ENCODE measurements at regions not wholly inside any gene's neighbourhood (a gene's known extent, or its start where the extent isn't known, plus 50 kb on each side); places are given as distances from the start of the nearest gene placed in this dataset.

- no peak overlapping the region for H3K4me3 ChIP-seq (ENCODE audit: low read length)
- no peaks in the 10 kb centered on the region for H3K27me3 ChIP-seq (ENCODE audit: control insufficient read depth, insufficient read depth, low read length)
- no peaks in the 10 kb centered on the region for H3K4me1 ChIP-seq (ENCODE audit: control insufficient read depth, insufficient read depth, low read length)
- no peaks in the 10 kb centered on the region for H3K36me3 ChIP-seq (ENCODE audit: control insufficient read depth, insufficient read depth, low read length)
- H3K9ac ChIP-seq (ENCODE audit: low read length), result no peak overlapping the region
- no peak overlapping the region for H3K27ac ChIP-seq (ENCODE audit: low read depth, low read length)
These were observed 134.8 kb upstream of the ALDH1B1 start for GRCh38 chr9:38257626-38258215.

GRCh38 chr9:38256461-38256860 lies 136.0 kb upstream of the ALDH1B1 start:
- Histone ChIP-seq H3K27me3 (ENCODE audit: control insufficient read depth, insufficient read depth, low read length) (no peaks in the 10 kb centered on the region), H3K4me3 (ENCODE audit: low read length) (no peak overlapping the region), H3K27ac (ENCODE audit: low read depth, low read length) (no peak overlapping the region), H3K36me3 (ENCODE audit: control insufficient read depth, insufficient read depth, low read length) (no peaks in the 10 kb centered on the region), H3K4me1 (ENCODE audit: control insufficient read depth, insufficient read depth, low read length) (no peaks in the 10 kb centered on the region), H3K9ac (ENCODE audit: low read length) (no peak overlapping the region)

- no peaks in the 10 kb centered on the region for H3K4me1 ChIP-seq (ENCODE audit: control insufficient read depth, insufficient read depth, low read length)
- no peak overlapping the region for H3K4me3 ChIP-seq (ENCODE audit: low read length)
- H3K27me3 ChIP-seq (ENCODE audit: control insufficient read depth, insufficient read depth, low read length), result no peaks in the 10 kb centered on the region
- H3K27ac ChIP-seq (ENCODE audit: low read depth, low read length), result no peak overlapping the region
- H3K36me3 ChIP-seq (ENCODE audit: control insufficient read depth, insufficient read depth, low read length), result no peaks in the 10 kb centered on the region
- H3K9ac ChIP-seq (ENCODE audit: low read length), result no peak overlapping the region
These were observed 136.9 kb upstream of the ALDH1B1 start for GRCh38 chr9:38255599-38255998.

GRCh38 chr9:38254756-38255155 lies 137.7 kb upstream of the ALDH1B1 start:
- Histone ChIP-seq H3K27me3 (ENCODE audit: control insufficient read depth, insufficient read depth, low read length) (no peaks in the 10 kb centered on the region), H3K4me3 (ENCODE audit: low read length) (no peak overlapping the region), H3K9ac (ENCODE audit: low read length) (no peak overlapping the region), H3K4me1 (ENCODE audit: control insufficient read depth, insufficient read depth, low read length) (no peaks in the 10 kb centered on the region), H3K36me3 (ENCODE audit: control insufficient read depth, insufficient read depth, low read length) (no peaks in the 10 kb centered on the region), H3K27ac (ENCODE audit: low read depth, low read length) (no peak overlapping the region)

GRCh38 chr9:38254151-38254550 lies 138.4 kb upstream of the ALDH1B1 start:
- H3K27me3 ChIP-seq (ENCODE audit: control insufficient read depth, insufficient read depth, low read length), result no peaks in the 10 kb centered on the region
- no peaks in the 10 kb centered on the region for H3K4me1 ChIP-seq (ENCODE audit: control insufficient read depth, insufficient read depth, low read length)
- no peak overlapping the region for H3K9ac ChIP-seq (ENCODE audit: low read length)
- no peaks in the 10 kb centered on the region for H3K36me3 ChIP-seq (ENCODE audit: control insufficient read depth, insufficient read depth, low read length)
- H3K4me3 ChIP-seq (ENCODE audit: low read length), result no peak overlapping the region
- H3K27ac ChIP-seq (ENCODE audit: low read depth, low read length), result no peak overlapping the region

- no peak overlapping the region for H3K27ac ChIP-seq (ENCODE audit: low read depth, low read length)
- H3K27me3 ChIP-seq (ENCODE audit: control insufficient read depth, insufficient read depth, low read length), result no peaks in the 10 kb centered on the region
- H3K4me3 ChIP-seq (ENCODE audit: low read length), result no peak overlapping the region
- H3K36me3 ChIP-seq (ENCODE audit: control insufficient read depth, insufficient read depth, low read length), result no peaks in the 10 kb centered on the region
- H3K4me1 ChIP-seq (ENCODE audit: control insufficient read depth, insufficient read depth, low read length), result no peaks in the 10 kb centered on the region
- H3K9ac ChIP-seq (ENCODE audit: low read length), result no peak overlapping the region
These were observed 139.3 kb upstream of the ALDH1B1 start for GRCh38 chr9:38253200-38253599.

GRCh38 chr9:38251036-38251860 lies 141.3 kb upstream of the ALDH1B1 start:
- Histone ChIP-seq H3K4me1 (ENCODE audit: control insufficient read depth, insufficient read depth, low read length) (no peaks in the 10 kb centered on the region), H3K36me3 (ENCODE audit: control insufficient read depth, insufficient read depth, low read length) (no peaks in the 10 kb centered on the region), H3K27ac (ENCODE audit: low read depth, low read length) (no peak overlapping the region), H3K4me3 (ENCODE audit: low read length) (no peak overlapping the region), H3K9ac (ENCODE audit: low read length) (no peak overlapping the region), H3K27me3 (ENCODE audit: control insufficient read depth, insufficient read depth, low read length) (no peaks in the 10 kb centered on the region)

GRCh38 chr9:38250279-38251035 lies 142.0 kb upstream of the ALDH1B1 start:
- no peaks in the 10 kb centered on the region for H3K36me3 ChIP-seq (ENCODE audit: control insufficient read depth, insufficient read depth, low read length)
- H3K4me1 ChIP-seq (ENCODE audit: control insufficient read depth, insufficient read depth, low read length), result no peaks in the 10 kb centered on the region
- H3K4me3 ChIP-seq (ENCODE audit: low read length), result no peak overlapping the region
- H3K9ac ChIP-seq (ENCODE audit: low read length), result no peak overlapping the region
- H3K27me3 ChIP-seq (ENCODE audit: control insufficient read depth, insufficient read depth, low read length), result no peaks in the 10 kb centered on the region
- H3K27ac ChIP-seq (ENCODE audit: low read depth, low read length), result no peak overlapping the region

GRCh38 chr9:38249587-38250210 lies 142.8 kb upstream of the ALDH1B1 start:
- H3K27ac ChIP-seq (ENCODE audit: low read depth, low read length), result no peak overlapping the region

GRCh38 chr9:38249049-38249448 lies 143.5 kb upstream of the ALDH1B1 start:
- Histone ChIP-seq H3K36me3 (ENCODE audit: control insufficient read depth, insufficient read depth, low read length) (no peaks in the 10 kb centered on the region), H3K9ac (ENCODE audit: low read length) (no peak overlapping the region), H3K27me3 (ENCODE audit: control insufficient read depth, insufficient read depth, low read length) (no peaks in the 10 kb centered on the region), H3K4me1 (ENCODE audit: control insufficient read depth, insufficient read depth, low read length) (no peaks in the 10 kb centered on the region), H3K27ac (ENCODE audit: low read depth, low read length) (no peak overlapping the region), H3K4me3 (ENCODE audit: low read length) (no peak overlapping the region)

More at GRCh38 chr9:38249587-38250210, 142.8 kb upstream of the ALDH1B1 start:
- no peak overlapping the region for H3K4me3 ChIP-seq (ENCODE audit: low read length)
- no peaks in the 10 kb centered on the region for H3K36me3 ChIP-seq (ENCODE audit: control insufficient read depth, insufficient read depth, low read length)
- no peaks in the 10 kb centered on the region for H3K4me1 ChIP-seq (ENCODE audit: control insufficient read depth, insufficient read depth, low read length)
- H3K9ac ChIP-seq (ENCODE audit: low read length), result no peak overlapping the region
- no peaks in the 10 kb centered on the region for H3K27me3 ChIP-seq (ENCODE audit: control insufficient read depth, insufficient read depth, low read length)

GRCh38 chr9:38246833-38247232 lies 145.7 kb upstream of the ALDH1B1 start:
- Histone ChIP-seq H3K4me1 (ENCODE audit: control insufficient read depth, insufficient read depth, low read length) (no peaks in the 10 kb centered on the region), H3K36me3 (ENCODE audit: control insufficient read depth, insufficient read depth, low read length) (no peaks in the 10 kb centered on the region), H3K9ac (ENCODE audit: low read length) (no peak overlapping the region), H3K4me3 (ENCODE audit: low read length) (no peak overlapping the region), H3K27ac (ENCODE audit: low read depth, low read length) (no peak overlapping the region), H3K27me3 (ENCODE audit: control insufficient read depth, insufficient read depth, low read length) (no peaks in the 10 kb centered on the region)

GRCh38 chr9:38244971-38245370 lies 147.5 kb upstream of the ALDH1B1 start:
- H3K36me3 ChIP-seq (ENCODE audit: control insufficient read depth, insufficient read depth, low read length), result no peaks in the 10 kb centered on the region
- no peak overlapping the region for H3K4me3 ChIP-seq (ENCODE audit: low read length)
- H3K27ac ChIP-seq (ENCODE audit: low read depth, low read length), result no peak overlapping the region
- H3K9ac ChIP-seq (ENCODE audit: low read length), result no peak overlapping the region
- H3K4me1 ChIP-seq (ENCODE audit: control insufficient read depth, insufficient read depth, low read length), result no peaks in the 10 kb centered on the region
- no peaks in the 10 kb centered on the region for H3K27me3 ChIP-seq (ENCODE audit: control insufficient read depth, insufficient read depth, low read length)
